ENCODE measurements at regions not wholly inside any gene's neighbourhood (a gene's known extent, or its start where the extent isn't known, plus 50 kb on each side); places are given as distances from the start of the nearest gene placed in this dataset.

GRCh38 chr12:47377414-47378221 is 297.9 kb upstream of the AMIGO2 start:
- Mint-ChIP-seq H3K4me1 (peaks cover 8% of the 10 kb centered on the region), H3K36me3 (no peaks in the 10 kb centered on the region), H3K27me3 (ENCODE audit: low read depth in 3 of 3) (peaks cover 1 to 4% (median 1%) of the 10 kb centered on the region in 3 donors), H3K9me3 (peaks cover 0 to 3% (median 0%) of the 10 kb centered on the region in 7 donors), H3K4me3 (no peak overlapping the region), H3K27ac (no peak overlapping the region)
- WGBS (ENCODE audit: insufficient coverage) = 91% methylated on average over 4 of the region's 12 CpGs
- Histone ChIP-seq H3K9ac (ENCODE audit: insufficient read depth, low read length, poor library complexity, severe bottlenecking) (no peak overlapping the region), H3K4me3 (replicated peaks in 1 of 3; ENCODE audit: low read depth in 2 of 3, low read length in 3 of 3) (no peak overlapping the region), H3K4me1 (ENCODE audit: control insufficient read depth in 1 of 2, insufficient read depth in 2 of 2, low read length in 2 of 2) (peaks cover 0 to 7% of the 10 kb centered on the region in 2 donors), H3K36me3 (replicated peaks in 1 of 2; ENCODE audit: control insufficient read depth in 1 of 2, insufficient read depth in 2 of 2, low read length in 2 of 2) (no peaks in the 10 kb centered on the region), H3K27ac (ENCODE audit: low read depth in 1 of 2, low read length in 2 of 2) (no peak overlapping the region), H4K20me1 (ENCODE audit: insufficient read depth, low read length) (no peaks in the 10 kb centered on the region), H3K79me2 (ENCODE audit: insufficient read depth, low read length) (no peaks in the 10 kb centered on the region), H3K4me2 (replicated peaks; ENCODE audit: extremely low read depth, low read length, poor library complexity, severe bottlenecking) (no peak overlapping the region), H3K9me3 (replicated peaks in 1 of 2; ENCODE audit: control insufficient read depth in 1 of 2, insufficient read depth in 1 of 2, low read length in 2 of 2) (no peaks in the 10 kb centered on the region), H3K27me3 (ENCODE audit: control insufficient read depth in 2 of 2, insufficient read depth in 2 of 2, low read length in 2 of 2) (no peaks in the 10 kb centered on the region), H2AFZ (ENCODE audit: insufficient read depth, low read depth, low read length, poor library complexity, severe bottlenecking) (no peak overlapping the region)
- DNase-seq = no peak
- TF ChIP-seq, protein P1, sequence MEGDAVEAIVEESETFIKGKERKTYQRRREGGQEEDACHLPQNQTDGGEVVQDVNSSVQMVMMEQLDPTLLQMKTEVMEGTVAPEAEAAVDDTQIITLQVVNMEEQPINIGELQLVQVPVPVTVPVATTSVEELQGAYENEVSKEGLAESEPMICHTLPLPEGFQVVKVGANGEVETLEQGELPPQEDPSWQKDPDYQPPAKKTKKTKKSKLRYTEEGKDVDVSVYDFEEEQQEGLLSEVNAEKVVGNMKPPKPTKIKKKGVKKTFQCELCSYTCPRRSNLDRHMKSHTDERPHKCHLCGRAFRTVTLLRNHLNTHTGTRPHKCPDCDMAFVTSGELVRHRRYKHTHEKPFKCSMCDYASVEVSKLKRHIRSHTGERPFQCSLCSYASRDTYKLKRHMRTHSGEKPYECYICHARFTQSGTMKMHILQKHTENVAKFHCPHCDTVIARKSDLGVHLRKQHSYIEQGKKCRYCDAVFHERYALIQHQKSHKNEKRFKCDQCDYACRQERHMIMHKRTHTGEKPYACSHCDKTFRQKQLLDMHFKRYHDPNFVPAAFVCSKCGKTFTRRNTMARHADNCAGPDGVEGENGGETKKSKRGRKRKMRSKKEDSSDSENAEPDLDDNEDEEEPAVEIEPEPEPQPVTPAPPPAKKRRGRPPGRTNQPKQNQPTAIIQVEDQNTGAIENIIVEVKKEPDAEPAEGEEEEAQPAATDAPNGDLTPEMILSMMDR (IDR thresholded peaks at IDR 0.05) = no peak
- intact Hi-C loops (cut with micrococcal nuclease) = no loop called here

DNA sequence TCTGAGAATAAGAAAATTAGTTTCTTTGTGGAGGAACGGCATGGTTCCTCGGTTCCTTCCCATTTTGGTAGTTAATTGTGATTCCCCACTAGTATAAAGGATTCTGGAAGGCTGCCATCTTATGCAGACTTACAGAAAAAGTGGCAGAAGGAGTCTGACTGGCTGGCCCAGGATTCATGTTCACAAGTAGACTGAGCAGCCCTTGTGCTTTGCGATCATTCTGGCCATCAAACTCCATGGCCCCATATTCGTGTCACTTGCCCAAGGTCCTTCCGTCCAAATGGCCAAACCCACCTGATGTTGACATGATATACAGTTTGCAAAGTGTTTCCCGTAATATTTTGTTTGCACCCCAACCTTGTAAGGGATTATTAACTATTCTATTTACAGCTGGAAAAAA is 297.2 kb upstream of the AMIGO2 start:
- H4K20me1 ChIP-seq (ENCODE audit: insufficient read depth, low read length) = no peaks in the 10 kb centered on the region
- no peak overlapping the region for H3K4me2 ChIP-seq (replicated peaks; ENCODE audit: extremely low read depth, low read length, poor library complexity, severe bottlenecking)
- intact Hi-C loops (cut with micrococcal nuclease) = no loop called here
- Mint-ChIP-seq H3K27ac (no peak overlapping the region), H3K9me3 (peaks cover 0 to 3% (median 0%) of the 10 kb centered on the region in 7 donors), H3K27me3 (ENCODE audit: low read depth in 3 of 3) (peaks cover 1 to 4% (median 1%) of the 10 kb centered on the region in 3 donors), H3K36me3 (no peaks in the 10 kb centered on the region), H3K4me3 (no peak overlapping the region), H3K4me1 (peaks cover 8% of the 10 kb centered on the region)
- no peaks in the 10 kb centered on the region for H3K79me2 ChIP-seq (ENCODE audit: insufficient read depth, low read length)
- no peaks in the 10 kb centered on the region for H3K36me3 ChIP-seq (replicated peaks in 1 of 2; ENCODE audit: control insufficient read depth in 1 of 2, insufficient read depth in 2 of 2, low read length in 2 of 2)
- peaks cover 0 to 7% of the 10 kb centered on the region in 2 donors for H3K4me1 ChIP-seq (ENCODE audit: control insufficient read depth in 1 of 2, insufficient read depth in 2 of 2, low read length in 2 of 2)
- no CpG with 5 or more reads among the region's 6 CpGs for WGBS (ENCODE audit: insufficient coverage)
- H3K9me3 ChIP-seq (replicated peaks in 1 of 2; ENCODE audit: control insufficient read depth in 1 of 2, insufficient read depth in 1 of 2, low read length in 2 of 2) = no peaks in the 10 kb centered on the region
- H3K27ac ChIP-seq (ENCODE audit: low read depth in 1 of 2, low read length in 2 of 2) = no peak overlapping the region
- no peaks in the 10 kb centered on the region for H3K27me3 ChIP-seq (ENCODE audit: control insufficient read depth in 2 of 2, insufficient read depth in 2 of 2, low read length in 2 of 2)
- H3K9ac ChIP-seq (ENCODE audit: insufficient read depth, low read length, poor library complexity, severe bottlenecking) = no peak overlapping the region
- TF ChIP-seq, protein P1 (IDR thresholded peaks at IDR 0.05) = no peak
- no peak overlapping the region for H3K4me3 ChIP-seq (replicated peaks in 1 of 3; ENCODE audit: low read depth in 2 of 3, low read length in 3 of 3)
- H2AFZ ChIP-seq (ENCODE audit: insufficient read depth, low read depth, low read length, poor library complexity, severe bottlenecking) = no peak overlapping the region
- no peak for DNase-seq

All from CD14-positive monocyte (primary cell).